Type B pancreatic cell (in vitro differentiated cells): ENCODE measurements at regions not wholly inside any gene's neighbourhood (a gene's known extent, or its start where the extent isn't known, plus 50 kb on each side); places are given as distances from the start of the nearest gene placed in this dataset.
"Not testable (repeated sequence)": the region's sequence is repeated elsewhere in the genome, so short reads cannot be mapped to it uniquely, and the experiment has no call there.

ENCODE experiments used
- DNase-seq: peaks from one replicate; pipeline ENCODE4 v3.0.0; 2021; ENCODE audit warnings: mixed read lengths; ENCODE audit not compliant: unreplicated experiment; ENCODE audit errors: extremely low spot score
- H3K27ac Mint-ChIP-seq: 2 replicates; pipeline ENCODE4 v1.8.0; 2021; ENCODE audit warnings: mild to moderate bottlenecking, mixed read lengths
- H3K27me3 Mint-ChIP-seq: 2 replicates; pipeline ENCODE4 v1.8.0; 2021; ENCODE audit warnings: mixed read lengths
- H3K36me3 Mint-ChIP-seq: 2 replicates; pipeline ENCODE4 v1.8.0; 2021; ENCODE audit warnings: mixed read lengths
- H3K4me1 Mint-ChIP-seq: one replicate; pipeline ENCODE4 v1.8.0; 2021; ENCODE audit warnings: mixed read lengths; ENCODE audit not compliant: unreplicated experiment
- H3K4me3 Mint-ChIP-seq: 2 replicates; pipeline ENCODE4 v1.8.0; 2021; ENCODE audit warnings: mild to moderate bottlenecking, mixed read lengths
- H3K9me3 Mint-ChIP-seq: 2 replicates; pipeline ENCODE4 v1.8.0; 2021; ENCODE audit warnings: mixed read lengths
- CTCF ChIP-seq: fragments of 200-600 bp; sonication (generic); conservative IDR thresholded peaks from 2 replicates; pipeline ENCODE4 v1.5.0; 2021; ENCODE audit warnings: antibody characterized with exemption, mild to moderate bottlenecking

GRCh38 chr10:55813451-55814170, 547.4 kb downstream of the ZWINT start:
- TF ChIP-seq CTCF: no peak
- Mint-ChIP-seq H3K9me3 (no peaks in the 10 kb centered on the region), H3K36me3 (no peaks in the 10 kb centered on the region), H3K27me3 (no peaks in the 10 kb centered on the region), H3K4me3 (no peak overlapping the region), H3K27ac (no peak overlapping the region), H3K4me1 (no peaks in the 10 kb centered on the region)
- no peak for DNase-seq

- H3K9me3 Mint-ChIP-seq: no peaks in the 10 kb centered on the region
- no peak overlapping the region for H3K27ac Mint-ChIP-seq
- no peaks in the 10 kb centered on the region for H3K27me3 Mint-ChIP-seq
- no peaks in the 10 kb centered on the region for H3K4me1 Mint-ChIP-seq
- no peaks in the 10 kb centered on the region for H3K36me3 Mint-ChIP-seq
- DNase-seq: no peak
- H3K4me3 Mint-ChIP-seq: no peak overlapping the region
- no peak for TF ChIP-seq CTCF
These were observed 558.0 kb downstream of the ZWINT start for GRCh38 chr10:55803055-55803454.

GRCh38 chr10:55801353-55801661, 559.8 kb downstream of the ZWINT start:
- Mint-ChIP-seq H3K27ac (no peak overlapping the region), H3K4me3 (no peak overlapping the region), H3K27me3 (no peaks in the 10 kb centered on the region), H3K36me3 (no peaks in the 10 kb centered on the region), H3K4me1 (no peaks in the 10 kb centered on the region), H3K9me3 (no peaks in the 10 kb centered on the region)
- TF ChIP-seq CTCF: no peak
- no peak for DNase-seq

GRCh38 chr10:55800602-55801352, 560.3 kb downstream of the ZWINT start:
- no peaks in the 10 kb centered on the region for H3K9me3 Mint-ChIP-seq
- H3K4me1 Mint-ChIP-seq: no peaks in the 10 kb centered on the region
- H3K27ac Mint-ChIP-seq: no peak overlapping the region
- no peak for TF ChIP-seq CTCF
- DNase-seq: no peak
- H3K36me3 Mint-ChIP-seq: no peaks in the 10 kb centered on the region
- H3K4me3 Mint-ChIP-seq: no peak overlapping the region
- no peaks in the 10 kb centered on the region for H3K27me3 Mint-ChIP-seq

- Mint-ChIP-seq H3K4me3 (no peak overlapping the region), H3K9me3 (no peaks in the 10 kb centered on the region), H3K4me1 (no peaks in the 10 kb centered on the region), H3K36me3 (no peaks in the 10 kb centered on the region), H3K27ac (no peak overlapping the region), H3K27me3 (no peaks in the 10 kb centered on the region)
- no peak for DNase-seq
- TF ChIP-seq CTCF: no peak
These were observed 568.0 kb downstream of the ZWINT start for GRCh38 chr10:55793024-55793423.

- DNase-seq, H3K27me3 Mint-ChIP-seq, H3K27ac Mint-ChIP-seq, H3K4me3 Mint-ChIP-seq, H3K9me3 Mint-ChIP-seq, H3K36me3 Mint-ChIP-seq, H3K4me1 Mint-ChIP-seq: not testable (repeated sequence)
These were observed 570.8 kb downstream of the ZWINT start for GRCh38 chr10:55790276-55790675.
